Astrocyte of the spinal cord (primary cell): ENCODE measurements at regions not wholly inside any gene's neighbourhood (a gene's known extent, or its start where the extent isn't known, plus 50 kb on each side); places are given as distances from the start of the nearest gene placed in this dataset.

Source experiments
- DNase-seq: peaks from one replicate; pipeline ENCODE4 v3.0.0; 2011; ENCODE audit warnings: low read depth, low spot score
- H3K4me3 ChIP-seq: 2 replicates; pipeline ENCODE4 v1.5.1; 2011; ENCODE audit warnings: low read depth, mild to moderate bottlenecking, low read length, moderate library complexity
- in situ Hi-C: cut with HindIII; loops from 2 replicates; pipeline ENCODE4 v1.10.0; 2017; ENCODE audit warnings: low sequenced_read_pairs
- TF ChIP-seq, protein P1 (sequence below): IDR thresholded peaks from 2 replicates; pipeline ENCODE4 v1.5.1; 2012; ENCODE audit warnings: low read depth, mild to moderate bottlenecking, low read length, inconsistent platforms

DNA sequence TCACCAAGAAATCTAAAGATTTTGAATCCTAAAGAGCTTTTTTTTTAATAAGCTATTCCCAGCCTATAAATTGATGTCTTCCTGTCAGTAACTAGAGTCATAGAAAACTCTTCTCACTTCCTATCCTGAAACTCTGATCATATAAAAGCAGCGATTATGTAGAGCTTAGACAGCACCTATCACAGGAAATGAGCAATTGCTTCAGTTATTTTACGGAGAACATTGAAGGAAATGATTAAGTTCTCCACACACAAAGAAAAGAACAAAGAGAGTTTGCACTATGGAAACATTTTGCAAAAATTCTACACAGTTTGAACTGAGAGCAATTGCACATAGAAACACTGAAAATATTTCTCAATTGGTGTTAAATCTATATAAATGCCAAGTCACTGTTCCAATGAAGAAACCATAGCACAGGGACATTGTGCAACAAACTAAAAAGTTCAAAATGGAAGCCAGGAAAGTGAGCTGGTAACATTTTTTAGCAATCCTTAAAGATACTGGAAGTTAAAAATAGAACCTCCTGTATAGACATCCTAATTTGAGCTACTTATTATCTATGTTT lies 291.5 kb upstream of the ARHGEF26 start:
- TF ChIP-seq, protein P1, sequence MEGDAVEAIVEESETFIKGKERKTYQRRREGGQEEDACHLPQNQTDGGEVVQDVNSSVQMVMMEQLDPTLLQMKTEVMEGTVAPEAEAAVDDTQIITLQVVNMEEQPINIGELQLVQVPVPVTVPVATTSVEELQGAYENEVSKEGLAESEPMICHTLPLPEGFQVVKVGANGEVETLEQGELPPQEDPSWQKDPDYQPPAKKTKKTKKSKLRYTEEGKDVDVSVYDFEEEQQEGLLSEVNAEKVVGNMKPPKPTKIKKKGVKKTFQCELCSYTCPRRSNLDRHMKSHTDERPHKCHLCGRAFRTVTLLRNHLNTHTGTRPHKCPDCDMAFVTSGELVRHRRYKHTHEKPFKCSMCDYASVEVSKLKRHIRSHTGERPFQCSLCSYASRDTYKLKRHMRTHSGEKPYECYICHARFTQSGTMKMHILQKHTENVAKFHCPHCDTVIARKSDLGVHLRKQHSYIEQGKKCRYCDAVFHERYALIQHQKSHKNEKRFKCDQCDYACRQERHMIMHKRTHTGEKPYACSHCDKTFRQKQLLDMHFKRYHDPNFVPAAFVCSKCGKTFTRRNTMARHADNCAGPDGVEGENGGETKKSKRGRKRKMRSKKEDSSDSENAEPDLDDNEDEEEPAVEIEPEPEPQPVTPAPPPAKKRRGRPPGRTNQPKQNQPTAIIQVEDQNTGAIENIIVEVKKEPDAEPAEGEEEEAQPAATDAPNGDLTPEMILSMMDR, result no peak
- peak; percentile 45 for DNase-seq
- H3K4me3 ChIP-seq, result no peak overlapping the region
- in situ Hi-C loops, result no loop called here

DNA sequence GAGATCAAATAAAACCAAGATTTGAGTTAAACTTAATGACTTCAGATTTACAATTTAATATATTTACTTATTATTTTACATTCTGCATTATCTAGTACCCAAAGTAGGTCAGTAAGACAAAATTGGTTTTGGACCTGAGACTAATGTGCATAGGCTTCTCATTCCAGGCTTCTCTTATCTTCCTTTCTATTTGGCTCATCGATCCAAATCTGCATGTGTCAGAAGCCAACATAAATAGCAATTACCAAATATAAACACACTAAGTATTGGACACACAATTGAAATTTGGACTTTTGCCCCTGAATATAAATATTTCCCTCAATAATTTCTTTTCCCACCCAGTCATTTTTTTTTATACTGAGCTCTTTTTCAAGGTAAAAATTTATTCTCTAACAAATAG lies 290.6 kb upstream of the ARHGEF26 start:
- in situ Hi-C loops, result no loop called here
- DNase-seq, result no peak
- TF ChIP-seq, protein P1, result no peak
- no peak overlapping the region for H3K4me3 ChIP-seq

DNA sequence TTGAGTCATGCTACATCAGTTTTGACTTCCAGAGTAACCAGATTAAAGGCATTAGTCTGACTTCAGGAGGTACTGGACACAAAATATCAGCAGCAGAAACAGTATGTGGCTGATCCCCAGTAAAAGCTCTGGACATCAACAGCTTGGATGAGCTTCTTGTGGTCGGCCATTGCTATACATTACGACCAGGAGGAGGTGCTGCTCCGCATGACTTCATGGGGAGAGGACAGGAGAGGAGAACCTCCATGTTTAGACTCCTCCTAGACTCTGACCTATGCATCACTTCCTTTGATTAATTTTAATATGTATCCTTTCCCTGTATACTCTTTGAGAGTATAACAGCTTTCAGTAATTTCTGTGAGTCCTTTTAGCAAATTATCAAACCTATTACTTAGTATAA lies 285.6 kb upstream of the ARHGEF26 start:
- in situ Hi-C loops, result no loop called here
- no peak overlapping the region for H3K4me3 ChIP-seq
- TF ChIP-seq, protein P1, result no peak
- DNase-seq, result no peak

DNA sequence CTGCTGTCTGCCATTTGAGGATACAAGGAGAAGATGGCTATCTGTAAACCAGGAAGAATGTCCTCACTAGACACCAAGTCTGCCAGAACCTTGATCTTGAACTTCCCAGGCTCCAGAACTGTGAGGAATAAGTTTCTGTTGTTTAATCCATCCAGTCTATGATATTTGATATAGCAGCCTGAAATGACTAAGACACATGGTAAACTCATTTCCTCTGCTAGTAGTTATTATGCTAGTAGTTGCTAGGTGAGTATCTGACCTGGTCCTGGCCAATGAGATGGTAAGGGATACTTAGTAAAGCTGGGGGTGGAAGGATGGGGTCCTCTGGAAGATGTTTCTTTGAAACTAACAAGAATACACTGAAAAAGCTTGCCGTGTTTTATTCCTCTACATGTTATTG lies 280.7 kb upstream of the ARHGEF26 start:
- DNase-seq, result no peak
- in situ Hi-C loops, result no loop called here
- TF ChIP-seq, protein P1, result no peak
- no peak overlapping the region for H3K4me3 ChIP-seq

DNA sequence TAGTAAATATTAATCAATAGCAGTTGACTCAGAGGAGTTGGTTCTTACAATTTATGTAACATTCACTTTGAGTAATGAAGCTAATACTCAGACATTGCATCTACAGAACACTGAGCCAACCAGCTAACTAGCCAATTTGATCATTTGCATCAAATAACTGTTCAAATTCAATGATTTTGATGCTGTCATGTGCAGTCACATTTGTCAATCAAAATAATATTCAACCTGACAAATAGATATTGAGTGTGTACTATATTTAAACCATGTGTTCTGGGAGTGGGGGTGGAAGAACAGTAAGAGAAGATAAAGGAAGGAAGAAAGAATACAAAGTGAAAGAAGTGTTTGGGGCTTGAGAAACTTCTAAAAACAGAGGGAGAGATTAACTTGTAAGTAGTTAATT lies 277.2 kb upstream of the ARHGEF26 start:
- TF ChIP-seq, protein P1, result no peak
- no peak overlapping the region for H3K4me3 ChIP-seq
- in situ Hi-C loops, result no loop called here
- no peak for DNase-seq

DNA sequence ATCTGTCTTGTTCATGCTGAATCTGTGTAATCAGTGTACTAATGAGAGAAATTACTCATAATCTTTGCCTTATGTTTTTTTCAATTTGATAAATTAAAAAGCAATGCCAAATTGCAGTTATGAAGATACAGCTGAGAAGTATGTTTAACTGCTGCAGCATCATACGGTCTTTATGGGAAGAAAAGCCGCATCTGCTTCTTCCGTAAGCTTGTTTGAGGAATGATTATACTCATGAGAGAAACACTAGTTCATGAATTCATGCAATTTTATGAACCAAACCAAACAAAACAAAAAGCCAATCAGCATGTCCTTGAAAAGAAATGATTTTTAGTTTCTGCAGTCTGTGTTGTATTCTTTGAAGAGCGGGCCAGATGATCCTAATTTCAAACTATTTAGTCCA lies 275.9 kb upstream of the ARHGEF26 start:
- TF ChIP-seq, protein P1, result no peak
- H3K4me3 ChIP-seq, result no peak overlapping the region
- DNase-seq, result no peak
- in situ Hi-C loops, result no loop called here

DNA sequence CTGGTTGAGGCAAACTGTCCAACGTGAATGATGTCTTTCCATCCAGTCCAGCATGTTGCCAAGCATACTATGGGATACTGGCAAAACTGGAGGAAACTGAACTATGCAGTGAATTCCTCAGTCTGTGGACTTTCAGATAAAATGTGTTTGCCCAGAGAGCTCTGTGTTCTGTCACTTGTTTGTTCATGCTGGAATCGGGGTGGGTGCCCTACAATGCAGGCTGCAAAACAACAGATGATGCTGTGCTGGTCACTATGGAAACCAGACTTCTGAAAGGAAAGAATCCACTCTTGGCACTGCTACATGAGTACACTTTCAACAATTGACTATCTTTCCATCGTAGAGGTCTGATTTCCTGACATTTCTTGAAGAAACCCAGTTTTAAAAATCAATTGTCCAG lies 272.5 kb upstream of the ARHGEF26 start:
- in situ Hi-C loops, result no loop called here
- DNase-seq, result peak; percentile 4
- TF ChIP-seq, protein P1, result no peak
- no peak overlapping the region for H3K4me3 ChIP-seq
